MM.1S (cell line): ENCODE measurements at regions not wholly inside any gene's neighbourhood (a gene's known extent, or its start where the extent isn't known, plus 50 kb on each side); places are given as distances from the start of the nearest gene placed in this dataset.
"Not testable (repeated sequence)": the region's sequence is repeated elsewhere in the genome, so short reads cannot be mapped to it uniquely, and the experiment has no call there.

Source experiments
- DNase-seq: peaks from one replicate; pipeline ENCODE4 v3.0.0-alpha.2; 2015
- H2AFZ ChIP-seq: fragments of 300-600 bp; sonication (generic); 2 replicates; pipeline ENCODE4 v1.6.0; 2016; ENCODE audit warnings: antibody characterized with exemption, low read length
- H3F3A ChIP-seq: fragments of 300-600 bp; sonication (generic); 2 replicates; pipeline ENCODE4 v1.6.1; 2016; ENCODE audit warnings: mild to moderate bottlenecking, antibody characterized with exemption, low read length, moderate library complexity, mixed read lengths; ENCODE audit not compliant: insufficient read depth
- H3K27ac ChIP-seq: fragments of 300-600 bp; sonication (generic); 2 replicates; pipeline ENCODE4 v1.5.1; 2016; ENCODE audit warnings: mild to moderate bottlenecking, low read length
- H3K27me3 ChIP-seq: fragments of 300-600 bp; sonication (generic); replicated peaks from 2 replicates; pipeline ENCODE4 v1.6.0; 2016; ENCODE audit warnings: low read length; ENCODE audit not compliant: insufficient read depth
- H3K36me3 ChIP-seq: fragments of 300-600 bp; sonication (generic); replicated peaks from 2 replicates; pipeline ENCODE4 v1.6.1; 2016; ENCODE audit warnings: mild to moderate bottlenecking, low read length, mixed read lengths; ENCODE audit not compliant: insufficient read depth
- H3K4me1 ChIP-seq: fragments of 300-600 bp; sonication (generic); 2 replicates; pipeline ENCODE4 v1.6.1; 2016; ENCODE audit warnings: low read length, mixed read lengths
- H3K4me2 ChIP-seq: fragments of 300-600 bp; sonication (generic); 2 replicates; pipeline ENCODE4 v1.6.0; 2016; ENCODE audit warnings: low read depth, low read length
- H3K4me3 ChIP-seq: fragments of 300-600 bp; sonication (generic); 2 replicates; pipeline ENCODE4 v1.5.1; 2016; ENCODE audit warnings: low read length, mixed read lengths
- H3K79me2 ChIP-seq: fragments of 300-600 bp; sonication (generic); 2 replicates; pipeline ENCODE4 v1.6.1; 2016; ENCODE audit warnings: mixed run types, low read length, mixed read lengths
- H3K9ac ChIP-seq: fragments of 300-600 bp; sonication (generic); 2 replicates; pipeline ENCODE4 v1.6.1; 2016; ENCODE audit warnings: low read length, mixed read lengths
- H3K9me2 ChIP-seq: fragments of 300-600 bp; sonication (generic); replicated peaks from 2 replicates; pipeline ENCODE4 v1.6.1; 2016; ENCODE audit warnings: mild to moderate bottlenecking, low read length, mixed read lengths; ENCODE audit not compliant: insufficient read depth
- H3K9me3 ChIP-seq: fragments of 300-600 bp; sonication (generic); replicated peaks from 2 replicates; pipeline ENCODE4 v1.6.1; 2016; ENCODE audit warnings: mild to moderate bottlenecking, low read length, mixed read lengths; ENCODE audit not compliant: insufficient read depth
- H4K20me1 ChIP-seq: fragments of 300-600 bp; sonication (generic); 2 replicates; pipeline ENCODE4 v1.6.1; 2016; ENCODE audit warnings: mild to moderate bottlenecking, low read length, moderate library complexity, mixed read lengths; ENCODE audit not compliant: insufficient read depth
- EZH2 ChIP-seq: fragments of 300-600 bp; sonication (generic); optimal IDR thresholded peaks from 2 replicates; pipeline ENCODE3; 2017; ENCODE audit warnings: low read depth, mild to moderate bottlenecking, antibody characterized with exemption, low read length, mixed read lengths
- EZH2phosphoT487 ChIP-seq: fragments of 300-600 bp; sonication (generic); IDR thresholded peaks from 2 replicates; pipeline ENCODE4 v1.6.1; 2018; ENCODE audit warnings: antibody characterized with exemption, low read length
- TF ChIP-seq, protein P1 (sequence below): fragments of 300-600 bp; sonication (generic); IDR thresholded peaks from 2 replicates; pipeline ENCODE4 v1.5.1; 2016; ENCODE audit warnings: antibody characterized with exemption, low read length, mixed read lengths

DNA sequence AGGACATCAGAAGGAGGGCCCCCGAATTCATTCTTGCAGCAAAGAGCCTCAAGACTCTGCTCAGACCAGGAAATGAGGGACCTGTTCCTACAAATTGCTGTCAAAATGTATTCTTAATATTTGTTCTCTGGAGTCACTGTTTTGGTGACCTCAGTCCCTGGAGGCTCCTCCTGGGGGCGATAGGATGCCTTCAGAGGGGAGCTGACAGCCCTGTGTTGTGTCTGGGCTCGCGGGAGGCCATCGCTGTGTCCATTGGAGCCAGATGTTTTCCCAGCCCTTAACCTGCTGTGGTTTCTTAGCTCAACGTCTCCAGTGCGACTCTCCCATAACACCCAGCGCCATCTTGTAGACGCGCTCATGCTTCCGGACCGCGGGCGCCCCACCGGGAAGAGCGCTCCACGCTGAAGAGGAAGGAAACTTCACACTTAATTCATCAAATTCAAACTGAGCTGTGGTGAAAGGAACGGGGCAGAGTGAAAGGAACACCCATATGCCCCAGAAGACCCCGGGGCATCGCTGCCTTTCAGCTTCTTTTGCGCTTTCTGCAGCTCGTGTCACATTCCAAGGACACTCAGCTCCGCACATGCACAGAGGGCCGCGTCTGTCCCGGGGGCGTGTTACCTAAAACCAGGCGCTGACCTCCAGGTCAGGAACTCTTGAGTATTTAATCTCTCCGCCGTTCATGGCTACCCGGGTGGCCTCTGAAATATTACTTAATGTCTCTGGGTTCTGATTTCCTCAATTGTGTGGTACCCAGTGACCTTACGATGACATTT, 112.3 kb upstream of the GDNF start:
- no peaks in the 10 kb centered on the region for H3K79me2 ChIP-seq
- no peaks in the 10 kb centered on the region for H3F3A ChIP-seq
- H3K9ac ChIP-seq: no peak overlapping the region
- DNase-seq: no peak
- no peak overlapping the region for H3K4me3 ChIP-seq
- H3K9me3 ChIP-seq: no peaks in the 10 kb centered on the region
- no peak overlapping the region for H2AFZ ChIP-seq
- H3K4me2 ChIP-seq: no peak overlapping the region
- TF ChIP-seq EZH2phosphoT487: no peak
- no peaks in the 10 kb centered on the region for H3K4me1 ChIP-seq
- H4K20me1 ChIP-seq: no peaks in the 10 kb centered on the region
- H3K36me3 ChIP-seq: no peaks in the 10 kb centered on the region
- H3K27me3 ChIP-seq: no peaks in the 10 kb centered on the region
- no peak overlapping the region for H3K27ac ChIP-seq
- H3K9me2 ChIP-seq: no peaks in the 10 kb centered on the region

DNA sequence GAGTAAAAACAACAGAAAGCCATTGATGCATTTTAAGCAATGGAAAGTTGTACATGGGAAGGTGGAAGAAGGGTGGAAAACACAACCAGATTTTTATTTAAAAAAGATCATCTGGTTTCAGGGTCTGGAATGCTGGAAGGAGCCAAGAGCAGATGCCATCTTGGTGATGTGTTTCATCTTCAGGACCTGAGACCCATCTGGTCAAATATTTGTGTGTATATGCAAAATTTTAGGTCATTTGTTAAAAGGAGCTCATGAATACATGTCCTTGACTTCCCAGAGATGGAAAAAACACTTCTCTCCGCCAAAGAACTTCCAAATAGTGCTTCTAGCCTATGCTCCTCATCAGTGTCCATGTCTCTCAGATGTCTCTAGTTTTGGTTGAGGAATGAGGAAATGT, 110.6 kb upstream of the GDNF start:
- H3K9ac ChIP-seq: no peak overlapping the region
- H2AFZ ChIP-seq: no peak overlapping the region
- no peak overlapping the region for H3K4me3 ChIP-seq
- H3K79me2 ChIP-seq: no peaks in the 10 kb centered on the region
- no peaks in the 10 kb centered on the region for H3K4me1 ChIP-seq
- no peak overlapping the region for H3K4me2 ChIP-seq
- H3K9me2 ChIP-seq: no peaks in the 10 kb centered on the region
- no peaks in the 10 kb centered on the region for H4K20me1 ChIP-seq
- DNase-seq: no peak
- no peaks in the 10 kb centered on the region for H3F3A ChIP-seq
- H3K36me3 ChIP-seq: no peaks in the 10 kb centered on the region
- no peak for TF ChIP-seq EZH2
- TF ChIP-seq EZH2phosphoT487: no peak
- TF ChIP-seq, protein P1, sequence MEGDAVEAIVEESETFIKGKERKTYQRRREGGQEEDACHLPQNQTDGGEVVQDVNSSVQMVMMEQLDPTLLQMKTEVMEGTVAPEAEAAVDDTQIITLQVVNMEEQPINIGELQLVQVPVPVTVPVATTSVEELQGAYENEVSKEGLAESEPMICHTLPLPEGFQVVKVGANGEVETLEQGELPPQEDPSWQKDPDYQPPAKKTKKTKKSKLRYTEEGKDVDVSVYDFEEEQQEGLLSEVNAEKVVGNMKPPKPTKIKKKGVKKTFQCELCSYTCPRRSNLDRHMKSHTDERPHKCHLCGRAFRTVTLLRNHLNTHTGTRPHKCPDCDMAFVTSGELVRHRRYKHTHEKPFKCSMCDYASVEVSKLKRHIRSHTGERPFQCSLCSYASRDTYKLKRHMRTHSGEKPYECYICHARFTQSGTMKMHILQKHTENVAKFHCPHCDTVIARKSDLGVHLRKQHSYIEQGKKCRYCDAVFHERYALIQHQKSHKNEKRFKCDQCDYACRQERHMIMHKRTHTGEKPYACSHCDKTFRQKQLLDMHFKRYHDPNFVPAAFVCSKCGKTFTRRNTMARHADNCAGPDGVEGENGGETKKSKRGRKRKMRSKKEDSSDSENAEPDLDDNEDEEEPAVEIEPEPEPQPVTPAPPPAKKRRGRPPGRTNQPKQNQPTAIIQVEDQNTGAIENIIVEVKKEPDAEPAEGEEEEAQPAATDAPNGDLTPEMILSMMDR: no peak
- no peaks in the 10 kb centered on the region for H3K9me3 ChIP-seq
- H3K27ac ChIP-seq: no peak overlapping the region
- H3K27me3 ChIP-seq: no peaks in the 10 kb centered on the region

DNA sequence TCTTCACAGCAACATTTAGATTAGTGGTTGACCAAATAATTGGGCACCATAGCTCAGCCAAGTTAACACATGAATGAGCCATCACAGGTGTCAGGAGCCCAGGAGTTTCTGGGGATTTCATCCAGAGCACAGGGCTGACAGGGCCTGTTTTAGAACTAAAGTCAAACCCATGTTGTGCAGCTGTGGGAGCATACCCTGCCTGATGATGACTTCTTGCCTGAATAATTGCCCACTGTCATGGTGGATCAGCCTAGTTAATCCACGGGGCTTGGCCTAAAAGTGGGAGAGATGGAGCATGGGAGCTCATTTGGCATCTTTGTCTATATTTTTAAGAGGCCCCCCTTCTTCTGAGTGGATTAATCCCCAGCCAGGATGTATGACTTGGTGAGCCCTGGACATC, 105.6 kb upstream of the GDNF start:
- H3F3A ChIP-seq: no peaks in the 10 kb centered on the region
- H3K36me3 ChIP-seq: no peaks in the 10 kb centered on the region
- no peak overlapping the region for H3K4me3 ChIP-seq
- no peak overlapping the region for H3K27ac ChIP-seq
- no peak overlapping the region for H3K4me2 ChIP-seq
- H3K4me1 ChIP-seq: no peaks in the 10 kb centered on the region
- H2AFZ ChIP-seq: no peak overlapping the region
- no peaks in the 10 kb centered on the region for H4K20me1 ChIP-seq
- no peaks in the 10 kb centered on the region for H3K9me3 ChIP-seq
- DNase-seq: no peak
- no peaks in the 10 kb centered on the region for H3K79me2 ChIP-seq
- no peaks in the 10 kb centered on the region for H3K27me3 ChIP-seq
- H3K9ac ChIP-seq: no peak overlapping the region
- TF ChIP-seq EZH2 (no peak), EZH2phosphoT487 (no peak)
- TF ChIP-seq, protein P1: no peak
- no peaks in the 10 kb centered on the region for H3K9me2 ChIP-seq

DNA sequence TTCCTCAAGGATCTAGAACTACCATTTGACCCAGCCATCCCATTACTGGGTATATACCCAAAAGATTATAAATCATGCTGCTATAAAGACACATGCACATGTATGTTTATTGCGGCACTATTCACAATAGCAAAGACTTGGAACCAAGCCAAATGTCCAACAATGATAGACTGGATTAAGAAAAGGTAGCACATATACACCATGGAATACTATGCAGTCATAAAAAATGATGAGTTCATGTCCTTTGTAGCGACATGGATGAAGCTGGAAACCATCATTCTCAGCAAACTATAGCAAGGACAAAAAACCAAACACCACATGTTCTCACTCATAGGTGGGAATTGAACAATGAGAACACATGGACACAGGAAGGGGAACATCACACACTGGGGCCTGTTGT, 103.3 kb upstream of the GDNF start:
- not testable (repeated sequence) for H3K4me3 ChIP-seq, H3K4me1 ChIP-seq, H3K36me3 ChIP-seq, H3F3A ChIP-seq, H3K9me2 ChIP-seq, H3K4me2 ChIP-seq, H3K9ac ChIP-seq, H3K27ac ChIP-seq, H3K79me2 ChIP-seq, H2AFZ ChIP-seq, H3K9me3 ChIP-seq, H4K20me1 ChIP-seq, DNase-seq, H3K27me3 ChIP-seq
